MCF 10A (cell line): ENCODE measurements at regions not wholly inside any gene's neighbourhood (a gene's known extent, or its start where the extent isn't known, plus 50 kb on each side); places are given as distances from the start of the nearest gene placed in this dataset.

Source experiments
- BruUV-seq: library from RNA; stranded (reverse); fragments of 400-500 nt; replicated peaks from 2 replicates; lab custom pipeline; 2021; lab: Mats Ljungman, UMichigan
- CTCF ChIA-PET: fragments of 300-600 bp; sonication (Branson Sonifier 250); formaldehyde crosslinking; extraction: SDS; loops from one replicate; lab custom pipeline; 2021; ENCODE audit warnings: antibody characterized with exemption, inconsistent platforms; lab: Yijun Ruan, JAX
- POLR2A ChIA-PET: fragments of 300-600, 350-650 bp; sonication (Branson Sonifier 250); formaldehyde crosslinking; extraction: SDS; loops from one replicate; lab custom pipeline; 2020; ENCODE audit warnings: antibody characterized with exemption, inconsistent platforms; lab: Yijun Ruan, JAX
- DNase-seq: peaks from one replicate; pipeline ENCODE4 v3.0.0-alpha.2; 2018; ENCODE audit not compliant: unreplicated experiment
- H3K27ac Mint-ChIP-seq: one replicate; pipeline ENCODE4 v1.8.0; 2022; ENCODE audit warnings: mild to moderate bottlenecking, low read depth, mixed read lengths; ENCODE audit not compliant: unreplicated experiment
- H3K27me3 Mint-ChIP-seq: one replicate; pipeline ENCODE4 v1.8.0; 2022; ENCODE audit warnings: mixed read lengths; ENCODE audit not compliant: insufficient read depth, unreplicated experiment
- H3K36me3 Mint-ChIP-seq: one replicate; pipeline ENCODE4 v1.8.0; 2022; ENCODE audit warnings: mild to moderate bottlenecking, moderate library complexity, mixed read lengths; ENCODE audit not compliant: insufficient read depth, unreplicated experiment
- H3K4me1 Mint-ChIP-seq: one replicate; pipeline ENCODE4 v1.8.0; 2022; ENCODE audit warnings: mixed read lengths; ENCODE audit not compliant: insufficient read depth, unreplicated experiment
- H3K4me3 Mint-ChIP-seq: one replicate; pipeline ENCODE4 v1.8.0; 2022; ENCODE audit warnings: mild to moderate bottlenecking, moderate library complexity, mixed read lengths; ENCODE audit not compliant: unreplicated experiment
- H3K9me3 Mint-ChIP-seq: one replicate; pipeline ENCODE4 v1.8.0; 2022; ENCODE audit warnings: mixed read lengths; ENCODE audit not compliant: unreplicated experiment
- CTCF ChIP-seq: fragments of 200-600 bp; IDR thresholded peaks from one replicate; pipeline ENCODE4 v1.8.0; 2022; ENCODE audit warnings: antibody characterized with exemption, mild to moderate bottlenecking; ENCODE audit not compliant: unreplicated experiment
- intact Hi-C: fragments of 100-400 bp; cut with micrococcal nuclease; formaldehyde crosslinking; loops from 2 replicates; pipeline ENCODE4 v1.14.1; 2022

DNA sequence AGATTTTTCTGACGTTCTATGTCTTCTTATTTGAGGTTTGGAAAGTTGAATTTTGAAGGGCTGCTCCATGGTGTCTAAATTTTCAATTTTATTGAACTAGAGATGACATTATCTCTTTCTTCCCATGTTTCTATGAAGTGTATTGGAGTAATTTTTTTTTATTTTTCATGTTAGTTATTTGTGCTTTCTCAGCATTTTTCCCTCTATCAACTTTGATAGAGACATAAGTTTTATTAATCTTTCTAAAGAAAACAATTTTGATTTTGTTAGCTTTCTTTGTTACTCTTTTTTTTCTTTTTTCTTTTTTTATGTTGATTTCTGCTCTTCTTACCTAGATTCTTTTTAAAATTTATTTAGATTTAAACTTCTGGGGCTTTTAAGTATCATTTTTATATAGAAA lies 1694.8 kb downstream of the PCDH9 start:
- no peaks in the 10 kb centered on the region for H3K36me3 Mint-ChIP-seq
- H3K27ac Mint-ChIP-seq = no peak overlapping the region
- peaks cover 8% of the 10 kb centered on the region for H3K9me3 Mint-ChIP-seq
- POLR2A ChIA-PET = no interaction called here
- H3K27me3 Mint-ChIP-seq = no peaks in the 10 kb centered on the region
- BruUV-seq = no TSS peak
- no peak for TF ChIP-seq CTCF
- no peak overlapping the region for H3K4me3 Mint-ChIP-seq
- no peaks in the 10 kb centered on the region for H3K4me1 Mint-ChIP-seq
- CTCF ChIA-PET = no interaction called here
- DNase-seq = no peak
- intact Hi-C loops = no loop called here

- Mint-ChIP-seq H3K36me3 (no peaks in the 10 kb centered on the region), H3K4me1 (no peaks in the 10 kb centered on the region), H3K27ac (no peak overlapping the region), H3K4me3 (no peak overlapping the region), H3K27me3 (no peaks in the 10 kb centered on the region), H3K9me3 (peaks cover 8% of the 10 kb centered on the region)
- intact Hi-C loops = no loop called here
- ChIA-PET POLR2A (interaction anchor here (0.6 kb wide), 2 partner anchors 147 to 167 kb away, joined by 4 read pairs; no protein-coding TSS in a partner anchor), CTCF (interaction anchor here (0.6 to 0.8 kb wide), 2 partner anchors 60 to 1002 kb away, joined by 3 read pairs; no protein-coding TSS in a partner anchor)
- no peak for TF ChIP-seq CTCF
- DNase-seq = no peak
- BruUV-seq = no TSS peak
Measured at GRCh38 chr13:65532231-65532630, 1697.9 kb downstream of the PCDH9 start.

DNA sequence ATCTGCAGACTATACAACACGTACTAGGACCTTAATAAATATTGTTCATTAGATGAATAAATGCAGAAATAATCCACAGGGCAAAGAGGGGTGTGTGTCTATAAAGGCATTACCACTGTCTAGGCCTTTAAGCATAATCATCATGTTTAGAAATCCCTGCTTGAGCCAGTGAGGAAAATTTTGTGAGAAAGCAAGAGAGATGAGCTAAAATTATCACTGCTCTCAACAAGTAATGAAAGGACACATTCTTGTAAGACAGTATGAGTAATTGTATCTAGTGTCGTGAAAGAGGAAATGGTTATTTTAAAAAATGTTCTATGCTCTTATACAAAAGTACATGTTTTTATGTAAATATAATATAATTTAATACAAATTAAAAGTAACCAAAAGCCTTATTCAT lies 1699.4 kb downstream of the PCDH9 start:
- Mint-ChIP-seq H3K36me3 (no peaks in the 10 kb centered on the region), H3K27ac (no peak overlapping the region), H3K4me1 (no peaks in the 10 kb centered on the region), H3K27me3 (no peaks in the 10 kb centered on the region), H3K4me3 (no peak overlapping the region), H3K9me3 (peaks cover 8% of the 10 kb centered on the region)
- no TSS peak for BruUV-seq
- intact Hi-C loops = no loop called here
- CTCF ChIA-PET = no interaction called here
- no peak for DNase-seq
- POLR2A ChIA-PET = no interaction called here
- no peak for TF ChIP-seq CTCF

- Mint-ChIP-seq H3K36me3 (no peaks in the 10 kb centered on the region), H3K4me3 (no peak overlapping the region), H3K4me1 (no peaks in the 10 kb centered on the region), H3K9me3 (peaks cover 8% of the 10 kb centered on the region), H3K27ac (no peak overlapping the region), H3K27me3 (no peaks in the 10 kb centered on the region)
- intact Hi-C loops = no loop called here
- TF ChIP-seq CTCF = no peak
- BruUV-seq = no TSS peak
- DNase-seq = no peak
- ChIA-PET POLR2A (interaction anchor here (0.6 kb wide), 1 partner anchor 545 kb away, joined by 3 read pairs; no protein-coding TSS in a partner anchor), CTCF (no interaction called here)
Measured at GRCh38 chr13:65529541-65529940, 1700.6 kb downstream of the PCDH9 start.
